Bronchial epithelial cell (primary cell): ENCODE measurements at regions not wholly inside any gene's neighbourhood (a gene's known extent, or its start where the extent isn't known, plus 50 kb on each side); places are given as distances from the start of the nearest gene placed in this dataset.
A peak's percentile ranks its signal among the peaks of the same experiment; 100 is the strongest.

ENCODE experiments used
- DNase-seq: peaks from one replicate; pipeline ENCODE4 v3.0.0-alpha.2; 2010; ENCODE audit warnings: low read depth
- FAIRE-seq: peaks from 2 replicates; lab custom pipeline; 2011; peaks lifted over from hg19 to GRCh38; lab: Jason Lieb, UNC
- H3K27me3 ChIP-seq: 2 replicates; pipeline ENCODE4 v1.5.1; 2011; ENCODE audit warnings: low read length; ENCODE audit not compliant: control insufficient read depth, insufficient read depth
- H3K36me3 ChIP-seq: 2 replicates; pipeline ENCODE4 v1.5.1; 2011; ENCODE audit warnings: low read length; ENCODE audit not compliant: control insufficient read depth, insufficient read depth
- H3K4me3 ChIP-seq: 2 replicates; pipeline ENCODE4 v1.5.1; 2011; ENCODE audit warnings: mild to moderate bottlenecking, low read depth, low read length, control low read depth
- TF ChIP-seq, protein P1 (sequence below): IDR thresholded peaks from 2 replicates; pipeline ENCODE4 v1.5.1; 2011; ENCODE audit warnings: mild to moderate bottlenecking, moderate library complexity, low read length, control low read depth, inconsistent platforms; ENCODE audit not compliant: insufficient read depth, severe bottlenecking

DNA sequence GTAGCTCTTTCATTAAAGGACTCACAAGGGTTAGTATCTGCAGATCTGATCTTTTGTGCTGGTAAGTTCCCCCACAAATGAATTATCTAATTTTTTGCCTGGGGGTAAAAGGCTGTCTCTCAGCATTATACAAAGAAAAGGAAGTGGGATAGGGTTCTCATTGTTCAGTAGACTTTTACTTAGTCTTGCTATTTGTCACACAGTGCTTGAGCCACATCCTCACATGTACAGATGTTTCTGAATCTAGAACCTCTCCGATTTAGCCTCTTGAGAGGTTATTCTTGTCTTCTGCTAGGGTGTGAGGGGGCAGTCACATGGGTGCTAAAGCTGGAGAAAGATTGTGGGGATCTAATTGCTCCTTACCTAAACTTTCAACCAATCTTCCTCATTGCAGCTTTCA, 93.0 kb downstream of the SLC41A2 start:
- DNase-seq (no peak), FAIRE-seq (no peak)
- Histone ChIP-seq H3K36me3 (no peaks in the 10 kb centered on the region), H3K4me3 (no peak overlapping the region), H3K27me3 (no peaks in the 10 kb centered on the region)
- TF ChIP-seq, protein P1, sequence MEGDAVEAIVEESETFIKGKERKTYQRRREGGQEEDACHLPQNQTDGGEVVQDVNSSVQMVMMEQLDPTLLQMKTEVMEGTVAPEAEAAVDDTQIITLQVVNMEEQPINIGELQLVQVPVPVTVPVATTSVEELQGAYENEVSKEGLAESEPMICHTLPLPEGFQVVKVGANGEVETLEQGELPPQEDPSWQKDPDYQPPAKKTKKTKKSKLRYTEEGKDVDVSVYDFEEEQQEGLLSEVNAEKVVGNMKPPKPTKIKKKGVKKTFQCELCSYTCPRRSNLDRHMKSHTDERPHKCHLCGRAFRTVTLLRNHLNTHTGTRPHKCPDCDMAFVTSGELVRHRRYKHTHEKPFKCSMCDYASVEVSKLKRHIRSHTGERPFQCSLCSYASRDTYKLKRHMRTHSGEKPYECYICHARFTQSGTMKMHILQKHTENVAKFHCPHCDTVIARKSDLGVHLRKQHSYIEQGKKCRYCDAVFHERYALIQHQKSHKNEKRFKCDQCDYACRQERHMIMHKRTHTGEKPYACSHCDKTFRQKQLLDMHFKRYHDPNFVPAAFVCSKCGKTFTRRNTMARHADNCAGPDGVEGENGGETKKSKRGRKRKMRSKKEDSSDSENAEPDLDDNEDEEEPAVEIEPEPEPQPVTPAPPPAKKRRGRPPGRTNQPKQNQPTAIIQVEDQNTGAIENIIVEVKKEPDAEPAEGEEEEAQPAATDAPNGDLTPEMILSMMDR, result no peak

DNA sequence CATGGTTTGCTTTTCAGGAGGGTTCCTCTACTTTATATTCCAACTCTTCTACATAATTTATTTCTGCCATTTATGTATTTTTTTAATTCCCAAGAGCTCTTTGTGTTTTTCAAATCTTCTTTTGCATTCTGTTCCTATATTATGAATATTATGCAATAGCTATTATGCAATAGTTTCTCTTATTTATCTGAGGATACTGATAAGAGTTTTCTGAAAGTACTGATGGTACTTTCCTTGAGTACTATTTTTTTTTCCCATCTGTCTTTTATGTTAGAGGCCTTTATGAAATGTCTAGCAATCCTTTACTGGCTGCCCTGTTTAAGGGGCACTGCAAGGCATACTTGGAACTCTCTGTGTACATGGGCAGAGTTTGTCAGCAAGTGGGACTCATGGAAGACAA, 93.4 kb downstream of the SLC41A2 start:
- no peaks in the 10 kb centered on the region for H3K27me3 ChIP-seq
- H3K4me3 ChIP-seq, result no peak overlapping the region
- FAIRE-seq, result no peak
- H3K36me3 ChIP-seq, result no peaks in the 10 kb centered on the region
- TF ChIP-seq, protein P1, result no peak
- DNase-seq, result peak; percentile 28

DNA sequence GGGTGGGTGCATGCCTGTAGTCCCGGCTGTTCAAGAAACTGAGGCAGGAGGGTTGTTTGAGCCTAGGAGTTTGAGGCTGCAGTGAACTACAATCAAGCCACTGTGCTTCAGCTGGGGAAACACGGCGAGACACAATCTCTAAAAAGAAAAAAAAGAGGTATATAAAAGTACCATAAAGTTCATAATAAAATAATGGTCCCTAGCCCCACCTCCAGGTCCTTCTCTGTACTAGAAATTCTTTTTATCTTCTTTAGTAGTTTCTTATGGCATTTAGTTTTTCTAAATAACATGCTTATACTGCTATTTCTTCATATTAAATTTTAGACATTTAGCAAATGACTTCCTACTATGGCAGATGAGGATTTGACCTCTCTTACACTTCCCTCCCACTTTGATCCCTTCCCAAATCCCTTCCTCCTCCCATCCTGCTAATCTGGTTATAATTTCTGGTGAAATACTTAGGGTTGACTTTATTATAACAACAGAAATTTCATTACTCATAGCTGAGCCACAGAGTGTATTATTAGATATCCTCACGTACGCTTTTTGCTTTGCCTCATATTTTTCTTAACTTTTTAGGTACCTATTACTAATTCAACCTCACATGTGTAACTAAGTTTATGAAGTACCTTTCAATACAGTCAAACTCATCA, 94.7 kb downstream of the SLC41A2 start:
- TF ChIP-seq, protein P1, result no peak
- FAIRE-seq, result no peak
- H3K4me3 ChIP-seq, result no peak overlapping the region
- no peaks in the 10 kb centered on the region for H3K36me3 ChIP-seq
- no peak for DNase-seq
- H3K27me3 ChIP-seq, result no peaks in the 10 kb centered on the region

DNA sequence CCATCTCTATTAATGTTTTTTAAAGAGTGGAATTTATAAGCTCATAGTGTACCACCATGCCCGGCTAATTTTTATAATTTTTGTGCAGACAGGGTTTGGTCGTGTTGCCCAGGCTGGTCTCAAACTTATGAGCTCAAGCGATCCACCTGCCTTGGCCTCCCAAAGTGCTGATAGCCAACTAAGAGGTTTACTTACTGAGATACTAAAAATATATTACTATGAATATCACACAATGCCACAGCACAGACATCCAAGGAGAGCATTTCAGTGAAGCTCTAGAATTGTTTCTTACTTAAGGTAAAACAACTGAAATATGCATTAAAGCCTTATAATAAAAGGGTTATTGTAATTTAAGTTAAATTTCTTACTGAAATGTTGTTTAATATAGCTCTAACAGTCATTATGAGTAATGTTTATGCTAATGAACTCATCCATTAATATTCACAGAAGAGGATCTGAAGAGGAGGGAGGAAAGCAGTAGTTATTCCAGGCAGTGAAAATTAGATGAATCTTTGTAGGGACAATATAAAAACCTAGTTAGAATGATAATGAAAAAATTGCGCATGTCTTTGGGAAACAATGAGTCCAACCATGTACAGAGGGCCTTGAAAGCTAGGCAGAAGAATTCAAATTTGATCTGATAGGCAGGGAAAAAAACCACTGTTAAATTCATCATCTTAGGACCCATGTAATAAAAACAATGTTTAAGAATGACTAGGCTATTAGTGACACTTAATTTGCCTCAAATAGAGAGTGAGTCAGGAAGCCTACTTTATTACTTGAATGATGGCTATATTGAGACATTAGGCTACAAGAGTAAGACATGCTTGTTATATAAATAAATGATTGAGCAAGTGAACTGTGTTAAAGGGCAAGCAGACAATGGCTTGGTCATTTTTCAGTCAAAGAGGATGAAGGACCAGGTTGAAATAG, 99.2 kb downstream of the SLC41A2 start:
- no peak for FAIRE-seq
- DNase-seq, result peak; percentile 20

DNA sequence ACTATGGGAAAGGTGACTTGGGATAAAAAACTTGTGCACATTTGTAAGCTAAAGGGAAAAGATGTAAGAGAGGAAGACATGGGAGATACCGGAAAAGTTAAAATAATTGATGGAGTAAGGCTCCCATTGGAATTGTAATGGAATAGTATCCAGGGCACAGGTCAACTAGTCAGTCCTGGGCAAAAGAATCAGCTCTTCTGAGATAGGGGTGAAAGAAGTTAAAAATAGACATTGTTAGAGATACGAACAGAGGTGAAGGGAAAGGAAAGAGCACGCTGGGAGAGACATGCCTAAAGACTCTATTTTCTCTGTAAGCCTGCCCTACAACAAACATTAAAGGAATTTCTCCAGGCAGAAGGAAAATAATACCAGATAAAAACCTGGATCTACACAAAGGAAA, 101.6 kb downstream of the SLC41A2 start:
- TF ChIP-seq, protein P1, result no peak
- FAIRE-seq (no peak), DNase-seq (no peak)
- Histone ChIP-seq H3K4me3 (no peak overlapping the region), H3K27me3 (peaks cover 1% of the 10 kb centered on the region), H3K36me3 (no peaks in the 10 kb centered on the region)

More for the DNA sequence above, 99.2 kb downstream of the SLC41A2 start:
- TF ChIP-seq, protein P1, result no peak
- no peaks in the 10 kb centered on the region for H3K36me3 ChIP-seq
- H3K27me3 ChIP-seq, result peaks cover 1% of the 10 kb centered on the region
- H3K4me3 ChIP-seq, result no peak overlapping the region
